ENCODE measurements at regions not wholly inside any gene's neighbourhood (a gene's known extent, or its start where the extent isn't known, plus 50 kb on each side); places are given as distances from the start of the nearest gene placed in this dataset.

- Mint-ChIP-seq H3K36me3 (no peaks in the 10 kb centered on the region), H3K9me3 (no peaks in the 10 kb centered on the region), H3K4me1 (peaks cover 8% of the 10 kb centered on the region), H3K27me3 (ENCODE audit: low read depth) (no peaks in the 10 kb centered on the region), H3K4me3 (no peak overlapping the region), H3K27ac (no peak overlapping the region)
- ChIA-PET CTCF (no interaction called here), POLR2A (no interaction called here)
- DNase-seq (ENCODE audit: low spot score) (no peak), ATAC-seq (no peak)
- TF ChIP-seq FOXP4 (CRISPR knock-in tag; IDR thresholded peaks at IDR 0.05) (no peak), CREM (CRISPR knock-in tag; IDR thresholded peaks at IDR 0.05) (no peak), OVOL2 (CRISPR knock-in tag; IDR thresholded peaks at IDR 0.05; ENCODE audit: borderline replicate concordance) (no peak), SMAD4 (CRISPR knock-in tag; IDR thresholded peaks at IDR 0.05) (no peak), AR (CRISPR knock-in tag; IDR thresholded peaks at IDR 0.05) (no peak), ZNF263 (CRISPR knock-in tag; IDR thresholded peaks at IDR 0.05; ENCODE audit: low read depth) (no peak), HMGA2 (CRISPR knock-in tag; IDR thresholded peaks at IDR 0.05) (no peak), HMGXB4 (CRISPR knock-in tag; IDR thresholded peaks at IDR 0.05) (no peak)
These were observed 67.5 kb upstream of the CUX1 start for GRCh38 chr7:101749891-101750290.

GRCh38 chr7:101753316-101753715 lies 64.1 kb upstream of the CUX1 start:
- Mint-ChIP-seq H3K27me3 (ENCODE audit: low read depth) (no peaks in the 10 kb centered on the region), H3K9me3 (no peaks in the 10 kb centered on the region), H3K27ac (no peak overlapping the region; the same call in 1 of the 2 replicates), H3K36me3 (no peaks in the 10 kb centered on the region), H3K4me3 (no peak overlapping the region), H3K4me1 (no peaks in the 10 kb centered on the region)
- POLR2A ChIA-PET = no interaction called here
- DNase-seq (ENCODE audit: low spot score) (no peak), ATAC-seq (no peak)
- TF ChIP-seq MYBL2 (CRISPR knock-in tag; IDR thresholded peaks at IDR 0.05) (no peak), CREM (CRISPR knock-in tag; IDR thresholded peaks at IDR 0.05) (no peak), HMGXB4 (CRISPR knock-in tag; IDR thresholded peaks at IDR 0.05) (no peak), ZNF416 (CRISPR knock-in tag; IDR thresholded peaks at IDR 0.05) (no peak)
- CTCF ChIA-PET = interaction anchor here (1.3 to 2.4 kb wide), 2 partner anchors 10 to 150 kb away, joined by 3 to 7 read pairs; no protein-coding TSS in a partner anchor

GRCh38 chr7:101754424-101755159 lies 62.8 kb upstream of the CUX1 start:
- Mint-ChIP-seq H3K4me3 (no peak overlapping the region), H3K9me3 (no peaks in the 10 kb centered on the region), H3K27me3 (ENCODE audit: low read depth) (no peaks in the 10 kb centered on the region), H3K4me1 (no peaks in the 10 kb centered on the region), H3K36me3 (no peaks in the 10 kb centered on the region), H3K27ac (no peak overlapping the region; the same call in 1 of the 2 replicates)
- ChIA-PET POLR2A (no interaction called here), CTCF (no interaction called here)
- DNase-seq (ENCODE audit: low spot score) (no peak), ATAC-seq (no peak)
- TF ChIP-seq USF1 (CRISPR knock-in tag; IDR thresholded peaks at IDR 0.05) = no peak
- TF ChIP-seq NFYB (CRISPR knock-in tag; conservative IDR thresholded peaks at IDR 0.05; ENCODE audit: low read depth) = no peak
- no peak for TF ChIP-seq ATF1 (CRISPR knock-in tag; IDR thresholded peaks at IDR 0.05)
- TF ChIP-seq E2F4 (CRISPR knock-in tag; IDR thresholded peaks at IDR 0.05; ENCODE audit: borderline replicate concordance, low read depth) = no peak
- no peak for TF ChIP-seq HMGA2 (CRISPR knock-in tag; IDR thresholded peaks at IDR 0.05)
- no peak for TF ChIP-seq ZNF317 (CRISPR knock-in tag; IDR thresholded peaks at IDR 0.05; ENCODE audit: borderline replicate concordance, low read depth)
- TF ChIP-seq NFATC4 (CRISPR knock-in tag; IDR thresholded peaks at IDR 0.05) = no peak
- no peak for TF ChIP-seq IRF1 (CRISPR knock-in tag; IDR thresholded peaks at IDR 0.05)
- no peak for TF ChIP-seq USF2 (CRISPR knock-in tag; IDR thresholded peaks at IDR 0.05)
- TF ChIP-seq ESRRA (CRISPR knock-in tag; IDR thresholded peaks at IDR 0.05; ENCODE audit: borderline replicate concordance) = no peak
